HEK293T (cell line): ENCODE measurements at regions not wholly inside any gene's neighbourhood (a gene's known extent, or its start where the extent isn't known, plus 50 kb on each side); places are given as distances from the start of the nearest gene placed in this dataset.

Experiments used
- CTCF ChIA-PET: fragments of 350-600 bp; formaldehyde crosslinking; extraction: SDS; loops from one replicate; lab custom pipeline; 2021; ENCODE audit warnings: antibody characterized with exemption, inconsistent platforms; lab: Yijun Ruan, JAX
- POLR2A ChIA-PET: fragments of 350-600 bp; formaldehyde crosslinking; extraction: SDS; loops from one replicate; lab custom pipeline; 2020; ENCODE audit warnings: antibody characterized with exemption, inconsistent platforms; lab: Yijun Ruan, JAX
- DNase-seq: peaks from one replicate; pipeline ENCODE4 v3.0.0; 2012; ENCODE audit warnings: mixed read lengths; ENCODE audit errors: extremely low spot score
- ARNT ChIP-seq: fragments of 450-650 bp; IDR thresholded peaks from 2 replicates; pipeline ENCODE4 v1.6.1; 2017; ENCODE audit warnings: mild to moderate bottlenecking
- BHLHE40 ChIP-seq: fragments of 450-650 bp; IDR thresholded peaks from 2 replicates; pipeline ENCODE4 v1.6.1; 2016; ENCODE audit warnings: mild to moderate bottlenecking, moderate library complexity, borderline replicate concordance
- CTBP1 ChIP-seq: fragments of 450-650 bp; IDR thresholded peaks from 2 replicates; pipeline ENCODE4 v1.6.1; 2016; ENCODE audit warnings: borderline replicate concordance
- ELF4 ChIP-seq: fragments of 450-650 bp; IDR thresholded peaks from 2 replicates; pipeline ENCODE4 v1.6.1; 2017; ENCODE audit warnings: antibody characterized with exemption
- FOXA1 ChIP-seq: fragments of 450-650 bp; IDR thresholded peaks from 2 replicates; pipeline ENCODE4 v1.6.1; 2016; ENCODE audit warnings: mild to moderate bottlenecking
- FOXK2 ChIP-seq: fragments of 450-650 bp; IDR thresholded peaks from 2 replicates; pipeline ENCODE4 v1.6.1; 2016; ENCODE audit warnings: mild to moderate bottlenecking
- FOXM1 ChIP-seq: fragments of 450-650 bp; IDR thresholded peaks from 2 replicates; pipeline ENCODE4 v1.6.1; 2017; ENCODE audit warnings: mild to moderate bottlenecking, borderline replicate concordance
- HDGF ChIP-seq: fragments of 450-650 bp; IDR thresholded peaks from 2 replicates; pipeline ENCODE4 v1.6.1; 2017; ENCODE audit warnings: antibody characterized with exemption, borderline replicate concordance
- L3MBTL2 ChIP-seq: fragments of 450-650 bp; conservative IDR thresholded peaks from 2 replicates; pipeline ENCODE4 v1.6.1; 2016; ENCODE audit warnings: mild to moderate bottlenecking
- LEF1 ChIP-seq: fragments of 450-650 bp; IDR thresholded peaks from 2 replicates; pipeline ENCODE4 v1.6.1; 2017; ENCODE audit warnings: mild to moderate bottlenecking, borderline replicate concordance
- NFRKB ChIP-seq: fragments of 450-650 bp; IDR thresholded peaks from 2 replicates; pipeline ENCODE4 v1.6.1; 2016; ENCODE audit warnings: mild to moderate bottlenecking, moderate library complexity
- PKNOX1 ChIP-seq: fragments of 450-650 bp; IDR thresholded peaks from 2 replicates; pipeline ENCODE4 v1.6.1; 2016
- SP1 ChIP-seq: fragments of 450-650 bp; IDR thresholded peaks from 2 replicates; pipeline ENCODE4 v1.6.1; 2017
- SUZ12 ChIP-seq: fragments of 450-650 bp; IDR thresholded peaks from 2 replicates; pipeline ENCODE4 v1.6.1; 2016; ENCODE audit warnings: mild to moderate bottlenecking
- TARDBP ChIP-seq: fragments of 450-650 bp; IDR thresholded peaks from 2 replicates; pipeline ENCODE4 v1.6.1; 2016
- ZNF384 ChIP-seq: fragments of 450-650 bp; IDR thresholded peaks from 2 replicates; pipeline ENCODE4 v1.6.1; 2016

- CTCF ChIA-PET = interaction anchor here (1.3 kb wide), 1 partner anchor 100 kb away, joined by 3 read pairs; no protein-coding TSS in a partner anchor
- no peak for DNase-seq
- TF ChIP-seq ARNT (no peak), FOXA1 (no peak)
- POLR2A ChIA-PET = no interaction called here
Measured at GRCh38 chr9:90001747-90002146, 396.9 kb downstream of the GADD45G start.

- no peak for TF ChIP-seq TARDBP
- TF ChIP-seq PKNOX1 = no peak
- no peak for TF ChIP-seq NFRKB
- TF ChIP-seq FOXA1 = no peak
- TF ChIP-seq SUZ12 = no peak
- TF ChIP-seq L3MBTL2 = no peak
- no peak for TF ChIP-seq CTBP1
- CTCF ChIA-PET = interaction anchor here (1.3 kb wide), 1 partner anchor 99 kb away, joined by 3 read pairs; no protein-coding TSS in a partner anchor
- POLR2A ChIA-PET = no interaction called here
Measured at GRCh38 chr9:90002397-90003271, 397.8 kb downstream of the GADD45G start.

GRCh38 chr9:90005388-90005787 lies 400.6 kb downstream of the GADD45G start:
- TF ChIP-seq SP1 (no peak), NFRKB (no peak), ZNF384 (no peak), L3MBTL2 (no peak), HDGF (no peak), ELF4 (no peak), SUZ12 (no peak), FOXM1 (no peak), TARDBP (no peak), LEF1 (no peak), FOXA1 (no peak), ARNT (no peak)
- CTCF ChIA-PET = no interaction called here
- no peak for DNase-seq
- POLR2A ChIA-PET = no interaction called here

More at GRCh38 chr9:90002397-90003271, 397.8 kb downstream of the GADD45G start:
- no peak for DNase-seq

GRCh38 chr9:90007516-90008440 lies 403.0 kb downstream of the GADD45G start:
- ChIA-PET CTCF (no interaction called here), POLR2A (no interaction called here)
- no peak for DNase-seq
- no peak for TF ChIP-seq BHLHE40

GRCh38 chr9:90009447-90009846 lies 404.6 kb downstream of the GADD45G start:
- CTCF ChIA-PET = no interaction called here
- no peak for DNase-seq
- TF ChIP-seq HDGF = no peak
- TF ChIP-seq ARNT = no peak
- no peak for TF ChIP-seq SUZ12
- no peak for TF ChIP-seq BHLHE40
- no peak for TF ChIP-seq PKNOX1
- TF ChIP-seq ELF4 = no peak
- TF ChIP-seq FOXA1 = no peak
- no peak for TF ChIP-seq FOXK2
- TF ChIP-seq TARDBP = no peak
- no peak for TF ChIP-seq FOXM1
- no peak for TF ChIP-seq CTBP1
- TF ChIP-seq L3MBTL2 = no peak
- TF ChIP-seq NFRKB = no peak
- no peak for TF ChIP-seq ZNF384
- TF ChIP-seq LEF1 = no peak
- TF ChIP-seq SP1 = no peak
- POLR2A ChIA-PET = no interaction called here

- ChIA-PET CTCF (no interaction called here), POLR2A (no interaction called here)
- TF ChIP-seq FOXM1 (no peak), ELF4 (no peak), FOXA1 (no peak), SP1 (no peak), NFRKB (no peak), HDGF (no peak)
- no peak for DNase-seq
Measured at GRCh38 chr9:90010793-90011192, 406.0 kb downstream of the GADD45G start.

GRCh38 chr9:90012949-90013348 lies 408.1 kb downstream of the GADD45G start:
- POLR2A ChIA-PET = no interaction called here
- TF ChIP-seq L3MBTL2 (no peak), CTBP1 (no peak), FOXK2 (no peak), ELF4 (no peak), NFRKB (no peak), ZNF384 (no peak), LEF1 (no peak), TARDBP (no peak)
- CTCF ChIA-PET = no interaction called here
- no peak for DNase-seq
